HG02588 (cell line): ENCODE measurements at regions not wholly inside any gene's neighbourhood (a gene's known extent, or its start where the extent isn't known, plus 50 kb on each side); places are given as distances from the start of the nearest gene placed in this dataset.

Source experiments
- ATAC-seq: cut with Tn5 transposase; IDR thresholded peaks from one replicate; pipeline ENCODE4 v1.9.1; 2021; ENCODE audit warnings: mild to moderate bottlenecking, moderate library complexity; ENCODE audit not compliant: unreplicated experiment

- no peak for ATAC-seq
These were observed 51.9 kb upstream of the LRRK2 start for GRCh38 chr12:40172879-40173278.

- ATAC-seq, result no peak
These were observed 53.3 kb upstream of the LRRK2 start for GRCh38 chr12:40171501-40171900.

GRCh38 chr12:40171066-40171465, 53.7 kb upstream of the LRRK2 start:
- ATAC-seq, result no peak

- no peak for ATAC-seq
These were observed 54.2 kb upstream of the LRRK2 start for GRCh38 chr12:40170593-40170992.

GRCh38 chr12:40168868-40169267, 55.9 kb upstream of the LRRK2 start:
- peak; percentile 96 for ATAC-seq

- peak; percentile 31 for ATAC-seq
These were observed 56.4 kb upstream of the LRRK2 start for GRCh38 chr12:40168419-40168818.

GRCh38 chr12:40168001-40168400, 56.8 kb upstream of the LRRK2 start:
- peak; percentile 52 for ATAC-seq

- ATAC-seq, result no peak
These were observed 59.3 kb upstream of the SLC2A13 start for GRCh38 chr12:40165179-40165578.

GRCh38 chr12:40164034-40164433, 58.2 kb upstream of the SLC2A13 start:
- ATAC-seq, result no peak

GRCh38 chr12:40162033-40162432, 56.2 kb upstream of the SLC2A13 start:
- ATAC-seq, result no peak

GRCh38 chr12:40158592-40159111, 52.8 kb upstream of the SLC2A13 start:
- peak; percentile 64 for ATAC-seq

- no peak for ATAC-seq
These were observed 51.5 kb upstream of the SLC2A13 start for GRCh38 chr12:40157336-40157735.

GRCh38 chr12:40156021-40156764, 50.3 kb upstream of the SLC2A13 start:
- ATAC-seq, result no peak
